ENCODE measurements at regions not wholly inside any gene's neighbourhood (a gene's known extent, or its start where the extent isn't known, plus 50 kb on each side); places are given as distances from the start of the nearest gene placed in this dataset.

DNA sequence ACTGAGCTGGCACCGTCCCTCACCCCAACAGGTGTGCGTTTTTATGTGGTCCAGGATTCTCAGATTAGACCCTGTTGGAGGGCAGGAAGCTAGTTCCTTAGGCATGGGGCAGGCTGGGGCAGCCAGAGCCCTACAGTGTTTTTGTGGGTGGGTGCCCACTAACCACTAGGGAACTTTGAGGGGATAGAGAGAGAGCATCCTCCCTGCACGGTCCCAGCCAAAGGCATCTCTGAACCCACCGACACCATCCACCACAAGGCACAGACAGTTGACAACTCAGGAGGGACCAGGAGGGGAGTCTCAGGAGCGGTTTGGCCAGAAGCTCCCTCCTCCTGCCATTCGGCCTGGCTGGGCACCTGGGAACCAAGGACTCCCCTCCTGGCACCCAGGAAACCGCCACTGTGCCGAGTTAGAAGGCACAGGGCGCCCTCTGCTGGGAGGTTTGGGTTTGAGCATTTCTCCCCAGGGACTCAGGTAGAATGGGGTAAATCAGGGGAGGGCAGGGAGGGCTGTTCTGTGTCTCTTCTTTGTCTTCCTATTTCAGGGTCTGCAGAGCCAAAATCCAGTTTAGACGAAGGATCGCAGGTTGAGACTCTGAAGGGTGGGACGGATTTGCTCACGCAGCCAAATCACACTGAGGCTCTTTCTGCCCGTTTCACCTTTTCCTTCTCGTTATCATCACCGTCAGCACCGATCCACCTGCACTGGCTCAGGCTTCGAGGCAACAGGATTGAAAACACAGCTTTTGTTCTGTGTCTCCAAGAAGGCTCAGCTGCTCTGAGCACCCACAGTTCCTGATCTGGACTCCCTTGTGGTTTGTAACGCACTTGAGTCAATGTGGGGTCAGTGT lies 84.8 kb upstream of the COL13A1 start:
- peak; percentile 11 to 29 for DNase-seq

DNA sequence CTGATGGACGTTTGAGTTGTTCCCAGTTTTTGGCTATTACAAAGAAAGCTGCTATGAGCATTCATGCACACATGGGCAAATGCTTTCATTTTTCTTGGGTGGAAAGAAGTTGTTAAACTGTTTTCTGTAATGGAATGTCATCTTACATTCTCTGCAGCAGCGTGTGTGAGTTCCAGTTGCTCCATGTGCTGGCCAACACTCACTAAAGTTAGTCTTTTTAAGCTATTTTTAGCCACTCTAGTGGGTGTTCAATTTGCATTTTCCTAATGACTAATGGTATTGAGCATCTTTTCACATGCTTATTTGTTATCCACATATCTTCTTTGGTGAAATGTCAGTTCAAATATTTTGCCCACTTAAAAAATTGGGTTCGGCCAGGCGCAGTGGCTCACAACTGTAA lies 82.8 kb upstream of the COL13A1 start:
- DNase-seq = no peak

DNA sequence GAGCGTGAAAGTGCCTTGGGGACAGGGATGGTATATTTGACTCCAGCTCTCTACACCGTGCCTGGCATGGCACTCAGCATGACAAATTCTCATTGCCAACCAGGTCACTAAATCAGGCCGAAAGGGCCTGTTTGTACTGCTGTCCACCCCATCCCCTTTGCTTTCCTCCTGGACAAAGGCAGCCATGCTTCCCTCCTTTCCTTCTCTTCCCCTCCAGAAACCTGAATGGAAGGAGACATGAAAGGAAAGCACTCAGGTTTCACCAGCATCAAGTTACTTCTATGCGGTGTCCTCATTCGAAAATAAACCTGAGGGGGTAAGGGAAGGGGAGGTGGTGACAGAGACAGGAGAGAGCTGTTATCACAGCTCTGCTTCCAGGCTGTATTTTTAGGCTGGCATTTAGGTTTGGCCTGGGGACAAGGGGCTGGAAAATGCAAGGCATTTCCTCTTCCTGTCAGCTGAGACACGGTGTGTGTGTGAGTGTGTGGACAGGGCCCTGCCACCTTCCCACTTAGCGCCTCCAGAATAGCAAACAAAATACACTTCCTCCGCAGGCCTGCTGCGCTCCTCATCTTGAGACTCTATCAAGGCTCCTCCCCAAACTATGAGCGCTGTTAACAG lies 79.9 kb upstream of the COL13A1 start:
- DNase-seq = no peak

DNA sequence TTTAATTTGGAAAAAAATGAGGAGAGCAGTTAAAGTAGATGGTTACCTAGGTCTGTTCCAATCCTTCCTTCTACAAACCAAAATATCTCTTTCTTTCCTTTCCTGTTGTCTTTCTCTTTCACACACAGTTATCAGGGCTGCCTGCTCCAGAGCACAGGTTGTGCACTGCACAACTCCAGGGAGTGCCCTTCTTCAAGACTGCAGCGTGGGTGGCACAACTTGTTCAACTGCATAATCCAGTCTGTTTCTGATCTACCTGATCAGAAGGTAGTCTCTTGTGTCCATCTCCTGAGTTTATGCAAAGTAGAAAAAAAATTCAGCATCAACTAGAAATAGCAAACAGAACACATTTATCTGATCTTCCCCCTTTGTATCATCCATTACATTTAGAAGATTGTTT lies 78.1 kb upstream of the COL13A1 start:
- no peak for DNase-seq

DNA sequence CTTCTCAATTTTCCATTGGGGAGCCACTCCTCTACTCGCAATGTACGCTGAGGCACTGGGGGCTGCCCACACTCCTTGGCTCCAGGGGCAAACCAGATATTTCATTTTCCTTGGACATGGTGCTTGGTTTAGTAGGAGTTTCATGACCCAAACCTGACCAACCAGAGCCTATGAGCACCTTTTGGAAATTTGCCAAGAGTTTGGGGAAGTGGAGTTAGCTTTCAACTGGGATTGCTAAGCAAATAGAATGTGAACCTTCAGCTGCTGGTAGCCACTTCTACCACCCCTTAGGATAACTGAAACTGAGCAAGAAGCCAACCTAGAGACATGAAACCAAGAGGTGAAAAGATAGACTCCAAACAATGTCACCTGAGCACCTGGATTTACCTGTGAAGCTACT lies 74.9 kb upstream of the COL13A1 start:
- no peak for DNase-seq

DNA sequence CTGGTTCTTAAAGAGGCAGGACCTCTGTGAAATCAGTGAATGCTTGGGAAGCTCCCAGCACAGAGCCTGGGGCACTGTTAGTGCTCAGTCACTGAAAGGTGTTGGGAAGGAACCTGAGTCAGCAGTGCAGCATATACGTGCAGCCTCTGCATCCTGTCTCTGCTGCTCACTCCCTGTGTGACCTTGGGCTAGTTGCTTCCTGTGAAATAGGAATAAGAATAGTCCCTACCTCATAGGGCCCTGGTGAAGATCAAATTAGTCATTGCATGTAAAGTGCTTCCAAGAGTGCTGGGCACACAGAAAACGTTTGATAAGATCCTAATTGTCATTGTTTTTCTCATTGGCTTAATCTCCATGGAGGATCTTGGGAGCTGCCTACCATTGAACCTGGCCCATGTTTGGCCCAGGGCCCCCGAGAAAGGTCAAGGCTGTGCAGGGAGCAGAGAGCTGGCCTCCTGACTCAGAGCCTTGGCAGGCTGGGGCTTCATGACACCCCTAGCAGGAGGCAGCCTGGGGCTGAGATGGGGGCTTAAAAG lies 73.3 kb upstream of the COL13A1 start:
- no peak for DNase-seq

DNA sequence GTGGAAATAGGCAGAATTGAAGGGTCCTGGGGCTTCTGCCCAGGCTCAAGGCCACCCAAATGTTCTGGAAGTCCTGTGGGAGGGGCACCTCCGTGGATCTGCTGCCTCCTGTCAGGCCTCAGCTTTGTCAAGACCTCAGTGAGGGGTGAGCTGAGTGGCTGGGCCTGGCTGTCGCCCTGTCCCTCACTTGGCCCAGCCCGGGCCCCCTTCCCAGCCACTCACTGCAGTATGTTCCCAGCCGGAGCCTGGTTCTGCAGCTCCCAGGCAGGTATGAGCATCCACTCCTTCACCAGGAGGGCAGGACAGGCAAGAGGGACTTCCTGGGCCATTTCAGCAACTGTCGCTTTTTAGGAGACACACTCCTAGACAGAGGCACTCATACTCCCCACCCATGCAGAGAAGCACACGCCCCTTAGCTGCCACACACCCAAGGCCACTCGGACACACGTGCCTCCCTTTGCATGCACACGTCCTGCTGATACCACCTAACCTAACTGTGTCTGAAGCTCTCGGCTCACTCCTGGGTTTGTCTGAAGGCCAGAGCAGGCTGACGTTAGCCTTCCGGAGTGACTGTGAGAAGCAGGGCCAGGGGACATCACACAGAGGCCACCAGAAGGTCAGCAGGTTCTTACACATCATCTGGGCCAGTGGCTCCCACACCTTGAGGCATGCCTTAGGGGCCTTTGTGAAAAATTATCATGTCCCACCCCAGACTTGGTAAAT lies 72.2 kb upstream of the COL13A1 start:
- no peak for DNase-seq

DNA sequence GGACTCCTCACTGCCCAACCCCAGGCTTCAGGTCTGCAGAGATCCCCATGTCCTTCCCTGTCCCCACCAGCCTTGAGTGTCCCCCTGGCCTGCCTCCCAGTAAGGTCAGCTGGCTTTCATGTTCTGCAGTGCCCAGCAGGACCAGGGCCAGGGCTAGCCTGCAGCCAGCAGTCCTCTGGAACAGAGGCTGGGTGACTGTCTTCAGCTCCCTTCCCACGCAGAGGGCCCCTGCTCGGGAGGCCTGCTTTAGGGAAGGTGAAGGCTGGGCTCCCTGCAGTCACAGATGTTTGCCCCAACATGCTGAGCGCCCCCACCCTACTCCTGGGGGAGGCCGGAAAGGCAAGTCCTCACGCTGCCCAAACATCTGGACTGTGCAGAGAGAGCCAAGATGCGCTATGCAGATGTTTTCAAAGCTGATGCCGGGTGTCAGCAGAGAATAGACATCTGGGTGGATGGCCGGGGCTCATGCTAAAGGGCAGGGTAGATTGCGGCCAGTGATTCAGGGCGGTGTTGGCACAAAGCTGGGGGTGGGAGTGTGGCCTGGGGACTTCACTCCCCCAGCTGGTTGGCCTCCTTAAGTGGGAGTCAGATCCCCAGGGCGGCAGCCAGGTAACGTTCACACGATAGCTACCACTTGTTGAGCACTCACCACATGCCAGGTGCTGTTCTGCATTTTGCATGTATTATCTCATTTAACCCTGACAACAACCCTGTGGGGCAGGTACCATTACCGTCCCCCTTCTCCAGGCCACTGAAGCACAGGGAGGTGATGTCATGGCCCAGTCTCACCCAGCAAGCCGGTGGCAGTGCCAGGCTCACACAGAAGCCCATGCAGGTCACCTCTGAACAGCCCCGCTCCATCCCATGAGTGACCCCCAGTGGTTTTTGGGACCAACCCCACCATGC lies 71.2 kb upstream of the COL13A1 start:
- no peak for DNase-seq

DNA sequence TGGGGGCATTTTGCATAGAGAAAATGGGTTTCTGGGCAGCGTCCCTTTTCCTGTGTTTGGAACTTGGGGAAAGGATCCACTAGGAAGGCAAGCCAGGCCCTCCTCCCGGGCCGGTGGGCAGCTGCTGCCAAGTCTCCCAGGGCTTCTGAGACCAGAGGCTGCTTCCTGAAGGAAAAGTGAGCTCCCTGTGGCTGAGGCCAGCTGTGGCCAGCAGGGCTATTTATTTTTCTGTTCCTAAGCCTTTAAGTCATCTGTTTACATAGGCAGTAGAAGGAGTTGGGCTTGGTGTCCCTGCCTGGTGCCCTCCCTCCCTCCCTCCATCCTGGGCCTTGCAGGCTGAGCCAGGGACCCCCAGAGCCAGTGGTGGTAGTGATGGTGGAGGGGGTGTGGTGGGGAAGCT lies 70.5 kb upstream of the COL13A1 start:
- no peak for DNase-seq

DNA sequence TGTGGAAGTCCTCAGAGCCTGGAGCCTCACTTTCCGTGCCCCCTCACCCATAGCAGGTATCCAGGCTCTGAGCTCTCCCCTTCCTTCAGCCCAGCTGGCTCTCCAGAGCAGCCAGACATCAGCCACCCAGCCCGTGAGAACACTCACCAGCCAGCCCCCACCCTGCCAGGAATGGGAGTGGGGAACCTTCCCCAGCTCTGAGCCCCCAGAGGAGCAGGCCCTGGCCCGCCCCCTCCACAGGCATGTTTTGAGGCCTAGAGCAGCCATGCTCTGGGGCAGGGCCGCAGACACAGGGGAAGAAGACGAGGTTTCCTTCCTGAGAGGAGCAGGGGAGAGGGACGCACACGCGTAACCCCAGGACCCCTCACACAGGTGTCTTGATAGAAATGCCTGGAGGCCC lies 70.0 kb upstream of the COL13A1 start:
- DNase-seq = no peak

DNA sequence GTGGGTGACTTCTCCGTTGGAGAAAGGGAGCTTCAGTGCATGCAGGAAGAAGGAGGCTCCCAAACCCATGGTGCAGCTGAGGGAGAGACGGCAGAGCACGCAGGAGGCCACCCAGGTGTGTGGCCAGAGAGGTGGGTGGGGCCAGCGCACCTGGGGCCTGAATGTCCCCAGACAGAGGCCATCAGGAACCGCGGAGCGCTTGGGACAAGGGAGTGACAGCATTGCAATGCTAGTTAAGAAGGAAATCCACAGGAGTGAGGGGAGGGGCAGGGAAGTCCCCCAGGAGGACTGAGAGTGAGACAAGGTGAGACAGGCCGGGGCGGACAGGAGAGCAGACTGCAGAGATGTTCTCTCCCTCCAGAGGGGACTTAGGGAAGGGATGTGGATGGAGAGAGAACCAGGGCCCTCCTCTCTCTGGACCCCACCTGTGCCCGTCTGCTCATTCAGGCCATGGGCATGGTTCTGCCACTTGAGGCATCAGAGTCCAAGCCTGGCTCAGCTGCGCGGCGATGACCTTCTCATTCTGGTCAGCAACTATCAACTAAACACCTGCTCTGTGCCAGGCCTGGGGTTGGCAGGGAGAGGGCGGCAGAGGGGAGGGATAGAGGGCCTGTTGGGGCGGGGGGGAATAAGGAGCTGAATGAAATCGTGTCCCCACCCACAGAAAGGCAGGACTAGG lies 69.4 kb upstream of the COL13A1 start:
- no peak for DNase-seq

DNA sequence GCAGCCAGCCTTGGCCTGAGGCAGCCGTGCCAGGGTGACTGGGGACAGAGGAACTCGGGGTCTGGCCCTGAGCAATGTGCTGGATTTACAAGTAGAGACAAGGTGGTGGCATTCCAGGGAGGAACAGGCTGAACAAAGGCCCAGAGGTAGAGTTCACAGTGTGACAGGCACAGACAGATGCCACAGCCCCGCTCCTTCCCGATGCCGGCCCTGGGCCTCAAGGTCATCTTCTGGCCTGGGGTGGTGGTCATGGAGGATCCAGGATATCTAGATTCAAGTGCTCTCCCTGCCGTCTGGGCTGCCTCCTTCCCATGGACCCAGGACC lies 68.9 kb upstream of the COL13A1 start:
- DNase-seq = no peak

DNA sequence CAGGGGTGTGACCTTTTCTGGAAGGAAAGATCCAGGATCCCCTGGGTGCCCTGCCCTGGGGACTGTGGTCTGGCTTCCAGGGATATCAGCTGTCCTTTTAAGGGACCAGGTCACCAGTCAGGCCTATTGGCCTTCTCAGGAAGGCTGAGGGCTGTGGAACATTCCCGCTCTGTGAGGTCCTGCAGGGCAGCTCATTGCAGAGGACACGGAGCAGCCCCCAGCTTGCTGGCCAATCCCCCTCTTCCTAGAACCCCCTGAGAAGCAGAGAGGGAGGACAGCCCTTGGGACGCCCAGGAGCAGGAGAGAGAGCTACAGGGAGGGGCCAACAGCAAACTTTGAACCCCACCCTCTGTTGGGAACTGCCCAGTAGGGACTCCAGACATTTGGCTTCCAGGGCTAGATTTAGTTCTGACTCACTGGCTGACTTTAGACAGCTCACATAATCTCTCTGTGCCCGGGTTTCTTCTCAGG lies 67.9 kb upstream of the COL13A1 start:
- no peak for DNase-seq

DNA sequence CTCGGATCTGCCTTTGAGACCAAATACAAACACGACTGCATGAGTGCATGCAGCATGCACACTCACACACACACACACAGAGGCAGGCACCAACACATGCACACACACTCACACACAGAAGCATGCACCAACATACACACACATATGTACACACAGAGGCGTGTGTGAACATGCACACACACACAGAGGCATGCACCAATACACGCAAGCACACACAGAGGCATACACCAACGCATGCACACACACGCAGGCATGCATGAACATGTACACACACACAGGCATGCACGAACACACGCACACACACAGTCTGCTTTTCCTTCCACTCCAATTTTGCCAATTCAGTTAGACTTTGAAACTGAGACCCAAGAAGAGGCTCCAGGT lies 67.3 kb upstream of the COL13A1 start:
- no peak for DNase-seq

DNA sequence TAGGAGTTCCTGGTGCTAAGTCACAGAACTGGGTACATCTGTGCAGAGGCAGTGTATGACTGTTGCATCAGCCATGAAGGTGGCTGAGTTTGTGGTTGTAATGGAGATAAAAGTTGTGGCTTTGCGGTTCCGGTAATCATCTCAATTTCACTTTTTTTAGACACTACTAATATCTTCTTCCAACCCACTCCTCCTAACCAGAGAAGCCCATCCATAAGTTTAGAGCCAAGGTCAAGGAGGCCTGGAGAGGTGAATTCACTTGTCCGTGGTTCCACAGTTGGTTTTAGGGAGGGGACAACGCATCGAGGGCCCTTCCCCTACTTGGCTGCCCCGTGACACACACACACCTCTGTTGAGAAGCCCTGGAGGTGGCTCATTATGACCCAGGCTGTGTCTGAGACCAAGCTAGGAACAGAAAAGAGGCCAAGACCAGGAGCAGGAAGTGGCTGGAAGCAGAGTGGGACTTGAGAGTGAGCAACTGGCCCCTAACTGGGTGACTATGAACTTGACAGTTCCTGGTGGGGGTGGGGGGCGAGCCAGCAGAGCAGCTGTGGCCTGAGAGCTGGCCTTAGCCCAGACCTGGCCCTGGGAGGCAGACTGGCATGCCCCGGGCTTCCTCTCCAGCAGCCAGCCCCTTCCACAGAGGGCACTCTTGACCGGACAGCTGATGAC lies 66.8 kb upstream of the COL13A1 start:
- no peak for DNase-seq

DNA sequence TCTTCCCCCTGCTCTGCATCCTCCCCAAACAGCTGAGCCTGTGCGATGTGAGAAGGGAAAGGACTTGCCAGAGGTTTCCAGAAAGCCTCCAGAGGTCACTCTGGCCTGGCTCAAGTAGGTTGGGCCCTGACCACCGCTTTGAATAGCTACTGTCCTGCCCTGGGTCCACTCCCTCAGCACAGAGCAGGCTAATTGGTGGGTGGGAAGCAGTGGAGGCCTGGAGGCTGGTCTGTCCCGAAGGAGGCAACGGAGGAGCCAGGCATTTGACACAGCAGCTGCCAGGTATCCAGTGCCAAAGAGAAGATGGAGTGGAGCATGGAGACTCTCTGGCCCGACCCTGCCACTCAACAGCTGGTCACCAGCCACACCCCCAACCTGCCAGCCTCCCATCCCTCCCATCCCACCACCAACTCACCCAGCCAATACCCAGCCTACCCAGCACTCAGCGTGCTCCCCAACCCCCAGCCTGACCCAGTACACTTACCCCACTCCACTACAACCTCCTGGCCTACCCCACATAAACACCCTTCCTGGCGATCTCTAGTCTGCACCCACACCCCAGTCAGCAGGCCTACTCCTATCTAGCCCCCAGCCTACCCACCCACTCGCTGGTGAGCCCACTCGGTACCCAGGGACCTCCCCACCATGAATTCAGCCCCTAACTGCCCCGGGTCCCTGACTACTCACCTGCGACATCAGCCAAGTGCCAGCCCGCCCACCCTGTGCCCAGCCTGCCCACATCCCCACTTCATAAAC lies 64.6 kb upstream of the COL13A1 start:
- DNase-seq = no peak

DNA sequence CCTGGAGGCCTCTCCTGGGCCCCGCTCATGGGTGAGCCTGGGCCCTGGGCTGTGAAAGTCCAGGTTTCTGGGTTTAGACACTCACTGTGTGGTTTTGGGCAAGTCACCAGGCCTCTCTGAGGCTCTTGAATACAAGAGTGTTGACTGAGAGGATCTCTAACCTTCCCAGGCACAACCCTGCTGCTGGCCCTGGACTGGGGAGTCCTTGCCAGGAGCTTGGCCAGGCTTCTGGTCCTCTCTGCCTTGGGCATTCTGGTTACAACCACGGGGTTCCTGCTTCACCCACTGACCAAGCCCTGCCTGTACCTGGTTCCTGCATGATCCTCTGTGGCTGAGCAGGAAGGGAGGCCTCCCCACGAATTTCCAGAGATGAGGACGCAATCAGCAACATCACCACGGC lies 63.6 kb upstream of the COL13A1 start:
- DNase-seq = no peak

DNA sequence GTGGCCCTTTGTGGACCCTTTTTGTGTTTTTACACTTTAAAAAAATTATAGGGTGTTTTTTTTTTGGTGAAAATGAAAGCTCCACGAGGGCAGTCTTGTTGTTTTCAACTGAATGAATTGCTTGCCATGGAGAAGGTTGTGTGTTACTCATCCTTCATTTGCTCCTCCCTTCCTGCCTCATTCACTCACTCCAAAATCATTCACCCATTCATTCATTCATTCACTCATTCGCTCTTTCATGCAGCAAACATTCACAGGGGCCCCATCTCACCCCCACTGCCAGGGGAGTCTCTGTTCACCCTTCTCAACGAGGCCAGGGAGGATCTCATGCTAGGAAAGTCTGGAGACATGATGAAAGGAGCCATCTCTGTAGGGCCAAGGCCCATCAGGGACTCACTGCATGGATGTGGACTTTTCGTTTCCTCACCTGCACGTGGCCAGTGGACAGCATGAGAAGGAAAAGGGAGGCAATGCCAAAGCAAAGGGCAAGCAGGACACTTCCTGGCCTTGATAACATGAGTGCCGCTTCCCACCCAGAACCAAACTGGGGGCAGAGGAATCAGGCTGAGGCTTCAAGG lies 62.8 kb upstream of the COL13A1 start:
- no peak for DNase-seq

DNA sequence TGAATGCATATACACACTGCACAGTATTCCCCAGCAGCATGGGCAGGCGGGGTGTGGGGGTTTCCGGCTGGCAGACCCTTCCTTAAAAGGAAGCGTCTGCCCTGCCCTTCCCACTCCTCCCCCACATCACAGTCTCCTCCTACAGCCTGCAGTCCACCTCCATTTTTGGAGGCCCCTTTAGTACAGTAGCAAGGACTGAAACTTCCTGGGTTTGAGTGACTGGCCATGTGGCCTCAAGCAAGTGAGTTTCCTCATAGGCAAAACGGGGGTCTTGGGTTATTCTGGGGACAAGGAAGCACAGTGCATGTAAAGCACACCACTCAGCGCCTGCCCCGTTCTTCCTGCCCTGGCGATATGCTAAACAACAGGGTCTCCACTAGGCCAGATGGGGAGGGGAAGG lies 62.1 kb upstream of the COL13A1 start:
- no peak for DNase-seq

DNA sequence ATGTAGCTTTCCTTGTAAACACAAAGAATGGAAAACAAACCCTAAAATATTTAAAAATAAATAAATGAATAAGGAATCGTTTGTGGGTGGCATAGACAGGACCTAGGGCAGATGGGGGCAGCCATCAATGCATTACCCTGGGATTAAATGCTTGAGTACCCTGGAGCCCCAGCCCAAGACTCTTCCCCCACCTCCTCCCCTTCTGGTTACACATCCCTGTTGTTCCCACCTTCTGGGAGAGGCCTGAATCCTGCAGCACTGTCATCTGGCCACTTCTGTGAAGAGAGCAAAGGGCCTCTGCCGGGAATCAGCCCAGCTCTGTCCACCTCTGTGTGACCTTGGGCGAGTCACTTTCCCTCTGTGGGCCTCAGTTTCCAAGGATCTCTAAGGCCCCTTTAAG lies 61.6 kb upstream of the COL13A1 start:
- no peak for DNase-seq
